ENCODE measurements at regions not wholly inside any gene's neighbourhood (a gene's known extent, or its start where the extent isn't known, plus 50 kb on each side); places are given as distances from the start of the nearest gene placed in this dataset.

DNA sequence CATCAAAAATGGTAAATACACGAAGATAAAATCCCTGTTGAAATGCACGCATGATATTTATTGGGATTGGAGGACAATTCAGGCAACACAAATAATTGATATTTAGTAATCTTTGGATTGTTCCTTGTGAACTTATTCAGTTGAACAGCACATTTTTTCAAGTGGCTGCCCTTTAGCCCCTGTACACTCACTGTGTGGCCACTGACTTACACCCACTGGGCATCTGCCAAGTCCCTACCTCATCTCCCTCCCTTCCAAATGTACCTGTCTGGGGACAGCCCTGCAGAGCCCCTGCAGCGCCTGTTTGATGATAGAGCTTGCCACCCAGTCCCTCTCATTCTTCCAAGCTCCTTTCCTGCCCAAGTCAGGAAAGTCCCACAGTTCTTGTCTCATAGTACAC, 154.3 kb downstream of the GLUL start:
- H3K9me3 ChIP-seq (ENCODE audit: control insufficient read depth in 4 of 4, insufficient read depth in 3 of 4, low read length in 3 of 4), result no peaks in the 10 kb centered on the region
- no peak overlapping the region for H3K4me3 ChIP-seq
- H3K27me3 ChIP-seq (ENCODE audit: control insufficient read depth in 3 of 3, insufficient read depth in 3 of 3, low read length in 2 of 3), result no peaks in the 10 kb centered on the region
- no peak for ATAC-seq (ENCODE audit: insufficient read depth, low FRiP score)
- TF ChIP-seq, protein P1, sequence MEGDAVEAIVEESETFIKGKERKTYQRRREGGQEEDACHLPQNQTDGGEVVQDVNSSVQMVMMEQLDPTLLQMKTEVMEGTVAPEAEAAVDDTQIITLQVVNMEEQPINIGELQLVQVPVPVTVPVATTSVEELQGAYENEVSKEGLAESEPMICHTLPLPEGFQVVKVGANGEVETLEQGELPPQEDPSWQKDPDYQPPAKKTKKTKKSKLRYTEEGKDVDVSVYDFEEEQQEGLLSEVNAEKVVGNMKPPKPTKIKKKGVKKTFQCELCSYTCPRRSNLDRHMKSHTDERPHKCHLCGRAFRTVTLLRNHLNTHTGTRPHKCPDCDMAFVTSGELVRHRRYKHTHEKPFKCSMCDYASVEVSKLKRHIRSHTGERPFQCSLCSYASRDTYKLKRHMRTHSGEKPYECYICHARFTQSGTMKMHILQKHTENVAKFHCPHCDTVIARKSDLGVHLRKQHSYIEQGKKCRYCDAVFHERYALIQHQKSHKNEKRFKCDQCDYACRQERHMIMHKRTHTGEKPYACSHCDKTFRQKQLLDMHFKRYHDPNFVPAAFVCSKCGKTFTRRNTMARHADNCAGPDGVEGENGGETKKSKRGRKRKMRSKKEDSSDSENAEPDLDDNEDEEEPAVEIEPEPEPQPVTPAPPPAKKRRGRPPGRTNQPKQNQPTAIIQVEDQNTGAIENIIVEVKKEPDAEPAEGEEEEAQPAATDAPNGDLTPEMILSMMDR (IDR thresholded peaks at IDR 0.05; ENCODE audit: control extremely low read depth, extremely low read depth), result no peak
- H3K36me3 ChIP-seq (ENCODE audit: control insufficient read depth in 4 of 4, insufficient read depth in 4 of 4, low read length in 4 of 4), result no peaks in the 10 kb centered on the region
- DNase-seq, result no peak
- H3K9ac ChIP-seq (ENCODE audit: insufficient read depth in 1 of 2, low read length in 2 of 2), result no peak overlapping the region
- H3K4me1 ChIP-seq (ENCODE audit: control insufficient read depth in 5 of 5, insufficient read depth in 5 of 5, low read length in 5 of 5), result peaks cover 0 to 7% (median 0%) of the 10 kb centered on the region in 5 donors
- 93 to 94% methylated on average over 3 of the region's 3 CpGs for WGBS, 2 donors
- H3K27ac ChIP-seq (ENCODE audit: low read depth in 1 of 2, low read length in 1 of 2), result no peak overlapping the region

DNA sequence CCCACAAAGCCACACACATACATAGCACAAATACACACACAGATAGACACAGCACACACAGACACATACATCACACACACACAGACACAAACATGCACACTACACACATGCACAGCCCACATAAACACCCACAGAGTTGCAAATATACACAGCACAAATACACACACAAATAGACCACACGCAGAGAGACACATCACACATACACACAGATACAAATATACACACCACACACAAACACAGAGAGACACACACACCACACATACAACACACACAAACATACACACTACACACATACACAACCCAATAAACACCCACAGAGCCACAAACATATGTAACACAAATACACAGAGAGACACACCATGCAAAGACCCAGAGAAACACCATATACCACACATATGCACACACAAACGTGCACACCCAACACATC, 154.9 kb downstream of the GLUL start:
- H3K27ac ChIP-seq (ENCODE audit: low read depth in 1 of 2, low read length in 1 of 2), result no peak overlapping the region
- TF ChIP-seq, protein P1 (IDR thresholded peaks at IDR 0.05; ENCODE audit: control extremely low read depth, extremely low read depth), result no peak
- H3K9me3 ChIP-seq (ENCODE audit: control insufficient read depth in 4 of 4, insufficient read depth in 3 of 4, low read length in 3 of 4), result no peaks in the 10 kb centered on the region
- DNase-seq (no peak), ATAC-seq (ENCODE audit: insufficient read depth, low FRiP score) (no peak)
- H3K4me1 ChIP-seq (ENCODE audit: control insufficient read depth in 5 of 5, insufficient read depth in 5 of 5, low read length in 5 of 5), result peaks cover 0 to 7% (median 0%) of the 10 kb centered on the region in 5 donors
- no peak overlapping the region for H3K4me3 ChIP-seq
- H3K27me3 ChIP-seq (ENCODE audit: control insufficient read depth in 3 of 3, insufficient read depth in 3 of 3, low read length in 2 of 3), result no peaks in the 10 kb centered on the region
- H3K9ac ChIP-seq (ENCODE audit: insufficient read depth in 1 of 2, low read length in 2 of 2), result no peak overlapping the region
- 94 to 95% methylated on average over 2 of the region's 2 CpGs for WGBS, 2 donors
- H3K36me3 ChIP-seq (ENCODE audit: control insufficient read depth in 4 of 4, insufficient read depth in 4 of 4, low read length in 4 of 4), result no peaks in the 10 kb centered on the region

DNA sequence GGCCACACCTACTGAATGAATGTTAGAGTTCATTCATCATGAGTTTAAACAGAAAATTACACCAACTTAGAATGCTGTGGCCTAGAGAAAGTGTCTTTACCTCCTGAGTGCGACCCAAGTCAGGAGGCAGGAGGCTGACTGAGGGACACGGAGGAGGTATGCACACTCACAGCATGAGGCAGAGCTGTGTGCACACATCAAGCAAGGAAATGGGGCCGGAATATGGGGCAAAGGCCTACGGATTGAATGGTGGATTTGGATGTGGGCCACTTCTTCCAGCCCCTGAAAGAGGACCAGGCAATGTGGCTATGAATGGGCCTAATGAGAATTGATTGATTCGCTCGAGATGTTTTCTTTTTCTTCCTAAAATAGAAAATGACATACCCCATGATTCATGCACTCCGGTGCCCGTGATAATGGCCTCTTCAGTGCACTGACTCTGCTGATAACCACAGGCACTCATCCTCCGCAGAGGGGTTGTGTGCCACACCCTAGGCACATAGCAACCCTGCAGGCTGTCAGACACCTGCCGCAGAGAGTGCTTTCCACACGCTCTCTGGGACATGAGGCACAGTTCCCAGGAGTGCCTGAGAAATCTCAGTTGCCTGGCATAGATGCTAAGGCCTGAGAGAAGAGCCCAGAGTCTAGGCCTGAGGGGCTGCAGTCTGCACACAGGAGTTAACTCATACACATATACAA, 155.5 kb downstream of the GLUL start:
- peak overlapping the region; percentile 47 to 52 for H3K27ac ChIP-seq (ENCODE audit: low read depth in 1 of 2, low read length in 1 of 2)
- no peaks in the 10 kb centered on the region for H3K9me3 ChIP-seq (ENCODE audit: control insufficient read depth in 4 of 4, insufficient read depth in 3 of 4, low read length in 3 of 4)
- H3K27me3 ChIP-seq (ENCODE audit: control insufficient read depth in 3 of 3, insufficient read depth in 3 of 3, low read length in 2 of 3), result no peaks in the 10 kb centered on the region
- DNase-seq, result no peak
- H3K36me3 ChIP-seq (ENCODE audit: control insufficient read depth in 4 of 4, insufficient read depth in 4 of 4, low read length in 4 of 4), result no peaks in the 10 kb centered on the region
- TF ChIP-seq, protein P1 (IDR thresholded peaks at IDR 0.05; ENCODE audit: control extremely low read depth, extremely low read depth), result no peak
- no peak overlapping the region for H3K4me3 ChIP-seq
- no peak overlapping the region for H3K9ac ChIP-seq (ENCODE audit: insufficient read depth in 1 of 2, low read length in 2 of 2)
- peaks cover 0 to 7% (median 0%) of the 10 kb centered on the region in 5 donors for H3K4me1 ChIP-seq (ENCODE audit: control insufficient read depth in 5 of 5, insufficient read depth in 5 of 5, low read length in 5 of 5)
- WGBS, 2 donors, result 60 to 82% methylated on average over 11 of the region's 11 CpGs
- ATAC-seq (ENCODE audit: insufficient read depth, low FRiP score), result peak; percentile 75

- 47 to 48% methylated on average over 2 of the region's 2 CpGs for WGBS, 2 donors
Measured at GRCh38 chr1:182235604-182235951, 156.0 kb downstream of the GLUL start.

More at GRCh38 chr1:182235604-182235951, 156.0 kb downstream of the GLUL start:
- no peak for ATAC-seq (ENCODE audit: insufficient read depth, low FRiP score)
- Histone ChIP-seq H3K4me1 (ENCODE audit: control insufficient read depth in 5 of 5, insufficient read depth in 5 of 5, low read length in 5 of 5) (peaks cover 0 to 7% (median 0%) of the 10 kb centered on the region in 5 donors), H3K27me3 (ENCODE audit: control insufficient read depth in 3 of 3, insufficient read depth in 3 of 3, low read length in 2 of 3) (no peaks in the 10 kb centered on the region), H3K4me3 (no peak overlapping the region), H3K27ac (ENCODE audit: low read depth in 1 of 2, low read length in 1 of 2) (peak overlapping the region in 1 of 2 donors; percentile 47), H3K9ac (ENCODE audit: insufficient read depth in 1 of 2, low read length in 2 of 2) (no peak overlapping the region), H3K36me3 (ENCODE audit: control insufficient read depth in 4 of 4, insufficient read depth in 4 of 4, low read length in 4 of 4) (no peaks in the 10 kb centered on the region), H3K9me3 (ENCODE audit: control insufficient read depth in 4 of 4, insufficient read depth in 3 of 4, low read length in 3 of 4) (no peaks in the 10 kb centered on the region)
- no peak for DNase-seq
- TF ChIP-seq, protein P1 (IDR thresholded peaks at IDR 0.05; ENCODE audit: control extremely low read depth, extremely low read depth), result no peak

All from lung (tissue), 11 donors.